Liver (tissue), 7 donors: ENCODE measurements at regions not wholly inside any gene's neighbourhood (a gene's known extent, or its start where the extent isn't known, plus 50 kb on each side); places are given as distances from the start of the nearest gene placed in this dataset.

Source experiments
- DNase-seq: peaks from one replicate; pipeline ENCODE4 v3.0.0-alpha.2; 2017; ENCODE audit warnings: low spot score
- H3K27ac ChIP-seq, 2 donors: one replicate each; pipeline ENCODE4 v1.7.0; 2013; ENCODE audit warnings: inconsistent platforms in 2 of 2, low read length in 2 of 2, control low read depth in 1 of 2, low read depth in 1 of 2, mild to moderate bottlenecking in 1 of 2
- H3K27me3 ChIP-seq, 4 donors: one replicate each; pipeline versions ENCODE4 v1.6.1 to v1.7.0; 2013; ENCODE audit warnings: low read length in 3 of 4, inconsistent platforms in 1 of 4, mild to moderate bottlenecking in 1 of 4, moderate library complexity in 1 of 4; ENCODE audit not compliant: control insufficient read depth in 4 of 4, insufficient read depth in 4 of 4
- H3K36me3 ChIP-seq, 4 donors: one replicate each; pipeline versions ENCODE4 v1.6.1 to v1.7.0; 2013; ENCODE audit warnings: low read length in 3 of 4, mild to moderate bottlenecking in 3 of 4, low read depth in 1 of 4, moderate library complexity in 1 of 4; ENCODE audit not compliant: control insufficient read depth in 4 of 4, insufficient read depth in 3 of 4
- H3K4me1 ChIP-seq, 4 donors: one replicate each; pipeline versions ENCODE4 v1.6.1 to v1.7.0; 2013; ENCODE audit warnings: low read length in 3 of 4, mild to moderate bottlenecking in 3 of 4, moderate library complexity in 1 of 4; ENCODE audit not compliant: control insufficient read depth in 4 of 4, insufficient read depth in 4 of 4
- H3K4me3 ChIP-seq, 3 donors: one replicate each; pipeline versions ENCODE4 v1.6.1 to v1.7.0; 2013; ENCODE audit warnings: low read length in 3 of 3, control low read depth in 1 of 3, low read depth in 1 of 3, mild to moderate bottlenecking in 1 of 3
- H3K9ac ChIP-seq, 2 donors: one replicate each; pipeline ENCODE4 v1.7.0; 2013; ENCODE audit warnings: low read length in 2 of 2, mild to moderate bottlenecking in 2 of 2, moderate library complexity in 2 of 2, control low read depth in 1 of 2, low read depth in 1 of 2
- H3K9me3 ChIP-seq, 4 donors: one replicate each; pipeline versions ENCODE4 v1.6.1 to v1.7.0; 2013; ENCODE audit warnings: low read length in 3 of 4; ENCODE audit not compliant: control insufficient read depth in 4 of 4
- FOXA1 ChIP-seq: IDR thresholded peaks from 2 replicates; pipeline ENCODE4 v1.6.1; 2016; ENCODE audit warnings: antibody characterized with exemption
- FOXA2 ChIP-seq: IDR thresholded peaks from 2 replicates; pipeline ENCODE4 v1.6.1; 2016; ENCODE audit warnings: antibody characterized with exemption
- GABPA ChIP-seq, 2 donors: IDR thresholded peaks in 1 of 2; conservative IDR thresholded peaks in 1 of 2; 2 replicates each; pipeline ENCODE4 v1.6.1; 2016; ENCODE audit warnings: antibody characterized with exemption in 2 of 2, mild to moderate bottlenecking in 1 of 2, moderate library complexity in 1 of 2
- HNF4A ChIP-seq, 2 donors: conservative IDR thresholded peaks; 2 replicates each; pipeline ENCODE4 v1.6.1; 2016; ENCODE audit warnings: antibody characterized with exemption in 2 of 2, mild to moderate bottlenecking in 2 of 2
- JUND ChIP-seq, 2 donors: IDR thresholded peaks; 2 replicates each; pipeline ENCODE4 v1.6.1; 2016; ENCODE audit warnings: antibody characterized with exemption in 2 of 2
- MAX ChIP-seq: IDR thresholded peaks from 2 replicates; pipeline ENCODE4 v1.6.1; 2016; ENCODE audit warnings: antibody characterized with exemption
- REST ChIP-seq: IDR thresholded peaks from 2 replicates; pipeline ENCODE4 v1.6.1; 2016; ENCODE audit warnings: antibody characterized with exemption, mild to moderate bottlenecking
- RXRA ChIP-seq, 2 donors: IDR thresholded peaks; 2 replicates each; pipeline ENCODE4 v1.6.1; 2017 to 2018; ENCODE audit warnings: antibody characterized with exemption in 2 of 2, mild to moderate bottlenecking in 1 of 2
- YY1 ChIP-seq: IDR thresholded peaks from 2 replicates; pipeline ENCODE4 v1.6.1; 2016; ENCODE audit warnings: antibody characterized with exemption, mild to moderate bottlenecking
- whole genome bisulfite sequencing: extraction: QIAGEN DNeasy Blood & Tissue Kit; methylation state at CpG from one replicate; pipeline ENCODE4 v1.1.7; 2013; 5-methylcytosine and 5-hydroxymethylcytosine counted together
- donor health status: healthy.
- donor health status: healthy.
- donor health status: healthy.
- donor health status: healthy.

GRCh38 chr10:81213370-81213769 lies 661.6 kb upstream of the NRG3 start:
- DNase-seq: no peak
- H3K9ac ChIP-seq: no peak overlapping the region
- 15% methylated on average over 1 of the region's 1 CpG for WGBS

GRCh38 chr10:81215498-81215897 lies 659.5 kb upstream of the NRG3 start:
- WGBS: 52% methylated on average over 3 of the region's 3 CpGs
- Histone ChIP-seq H3K27me3 (no peaks in the 10 kb centered on the region), H3K4me3 (no peak overlapping the region), H3K9me3 (no peaks in the 10 kb centered on the region), H3K9ac (no peak overlapping the region), H3K4me1 (peaks cover 0 to 3% (median 1%) of the 10 kb centered on the region in 4 donors), H3K27ac (no peak overlapping the region), H3K36me3 (no peaks in the 10 kb centered on the region)
- no peak for TF ChIP-seq JUND (IDR thresholded peaks at IDR 0.05)
- peak in 1 of 2 donors; percentile 13 for TF ChIP-seq RXRA (IDR thresholded peaks at IDR 0.05)
- DNase-seq: no peak

More at GRCh38 chr10:81213370-81213769, 661.6 kb upstream of the NRG3 start:
- H3K4me1 ChIP-seq: peaks cover 0 to 3% (median 1%) of the 10 kb centered on the region in 4 donors
- no peak overlapping the region for H3K4me3 ChIP-seq
- H3K9me3 ChIP-seq: no peaks in the 10 kb centered on the region
- TF ChIP-seq FOXA2 (no peak), HNF4A (conservative IDR thresholded peaks at IDR 0.05) (peak in 1 of 2 donors; percentile 43)
- H3K27ac ChIP-seq: no peak overlapping the region
- H3K36me3 ChIP-seq: no peaks in the 10 kb centered on the region
- no peaks in the 10 kb centered on the region for H3K27me3 ChIP-seq

- Histone ChIP-seq H3K36me3 (no peaks in the 10 kb centered on the region), H3K4me3 (no peak overlapping the region), H3K27me3 (no peaks in the 10 kb centered on the region), H3K27ac (no peak overlapping the region), H3K9me3 (no peaks in the 10 kb centered on the region), H3K9ac (no peak overlapping the region), H3K4me1 (peaks cover 0 to 3% (median 1%) of the 10 kb centered on the region in 4 donors)
- no peak for DNase-seq
- no peak for TF ChIP-seq FOXA1
- no peak for TF ChIP-seq YY1
- no peak for TF ChIP-seq JUND (IDR thresholded peaks at IDR 0.05)
- no peak for TF ChIP-seq MAX
- TF ChIP-seq REST: no peak
- TF ChIP-seq FOXA2: no peak
- TF ChIP-seq RXRA (IDR thresholded peaks at IDR 0.05): peak in 1 of 2 donors; percentile 14
- 59% methylated on average over 5 of the region's 5 CpGs for WGBS
Observed at GRCh38 chr10:81216949-81217348, 658.0 kb upstream of the NRG3 start.

GRCh38 chr10:81218307-81218706 lies 656.7 kb upstream of the NRG3 start:
- H3K4me3 ChIP-seq: no peak overlapping the region
- 70% methylated on average over 4 of the region's 4 CpGs for WGBS
- TF ChIP-seq GABPA (IDR thresholded peaks at IDR 0.05 in 1 of 2, conservative IDR thresholded peaks at IDR 0.05 in 1 of 2): no peak
- TF ChIP-seq JUND (IDR thresholded peaks at IDR 0.05): peak in 1 of 2 donors; percentile 52
- peak; percentile 31 for TF ChIP-seq FOXA2
- peak in 1 of 2 donors; percentile 29 for TF ChIP-seq HNF4A (conservative IDR thresholded peaks at IDR 0.05)
- no peak for DNase-seq
- H3K9ac ChIP-seq: no peak overlapping the region
- H3K27me3 ChIP-seq: no peaks in the 10 kb centered on the region
- H3K9me3 ChIP-seq: no peaks in the 10 kb centered on the region
- no peaks in the 10 kb centered on the region for H3K36me3 ChIP-seq
- H3K4me1 ChIP-seq: peaks cover 0 to 3% (median 1%) of the 10 kb centered on the region in 4 donors
- no peak overlapping the region for H3K27ac ChIP-seq
